ENCODE measurements at regions not wholly inside any gene's neighbourhood (a gene's known extent, or its start where the extent isn't known, plus 50 kb on each side); places are given as distances from the start of the nearest gene placed in this dataset.

DNA sequence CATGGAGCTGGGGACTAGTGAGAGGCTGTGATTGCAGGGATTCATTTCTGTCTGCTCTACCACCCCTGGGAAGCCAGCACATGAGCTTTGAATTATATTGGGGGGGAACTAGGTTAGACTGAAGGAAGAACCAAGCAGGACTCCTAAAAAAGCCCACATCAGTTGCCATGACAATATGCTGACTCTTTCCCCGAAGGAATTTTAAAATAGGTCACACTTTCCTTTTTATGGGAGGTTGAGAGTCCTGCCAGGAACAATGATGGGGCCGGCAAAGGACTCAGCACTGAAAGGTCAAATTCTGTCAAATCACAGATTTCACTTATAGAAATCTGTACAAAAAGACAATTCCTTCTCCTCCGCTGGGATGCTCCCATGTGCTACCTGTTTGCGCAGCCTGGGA lies 130.8 kb downstream of the ZNF621 start (continued):
- no peak for TF ChIP-seq RAD21 (IDR thresholded peaks at IDR 0.05 in 1 of 2, conservative IDR thresholded peaks at IDR 0.05 in 1 of 2; ENCODE audit: low read depth in 2 of 2, low read length in 2 of 2)
- TF ChIP-seq, protein P1, sequence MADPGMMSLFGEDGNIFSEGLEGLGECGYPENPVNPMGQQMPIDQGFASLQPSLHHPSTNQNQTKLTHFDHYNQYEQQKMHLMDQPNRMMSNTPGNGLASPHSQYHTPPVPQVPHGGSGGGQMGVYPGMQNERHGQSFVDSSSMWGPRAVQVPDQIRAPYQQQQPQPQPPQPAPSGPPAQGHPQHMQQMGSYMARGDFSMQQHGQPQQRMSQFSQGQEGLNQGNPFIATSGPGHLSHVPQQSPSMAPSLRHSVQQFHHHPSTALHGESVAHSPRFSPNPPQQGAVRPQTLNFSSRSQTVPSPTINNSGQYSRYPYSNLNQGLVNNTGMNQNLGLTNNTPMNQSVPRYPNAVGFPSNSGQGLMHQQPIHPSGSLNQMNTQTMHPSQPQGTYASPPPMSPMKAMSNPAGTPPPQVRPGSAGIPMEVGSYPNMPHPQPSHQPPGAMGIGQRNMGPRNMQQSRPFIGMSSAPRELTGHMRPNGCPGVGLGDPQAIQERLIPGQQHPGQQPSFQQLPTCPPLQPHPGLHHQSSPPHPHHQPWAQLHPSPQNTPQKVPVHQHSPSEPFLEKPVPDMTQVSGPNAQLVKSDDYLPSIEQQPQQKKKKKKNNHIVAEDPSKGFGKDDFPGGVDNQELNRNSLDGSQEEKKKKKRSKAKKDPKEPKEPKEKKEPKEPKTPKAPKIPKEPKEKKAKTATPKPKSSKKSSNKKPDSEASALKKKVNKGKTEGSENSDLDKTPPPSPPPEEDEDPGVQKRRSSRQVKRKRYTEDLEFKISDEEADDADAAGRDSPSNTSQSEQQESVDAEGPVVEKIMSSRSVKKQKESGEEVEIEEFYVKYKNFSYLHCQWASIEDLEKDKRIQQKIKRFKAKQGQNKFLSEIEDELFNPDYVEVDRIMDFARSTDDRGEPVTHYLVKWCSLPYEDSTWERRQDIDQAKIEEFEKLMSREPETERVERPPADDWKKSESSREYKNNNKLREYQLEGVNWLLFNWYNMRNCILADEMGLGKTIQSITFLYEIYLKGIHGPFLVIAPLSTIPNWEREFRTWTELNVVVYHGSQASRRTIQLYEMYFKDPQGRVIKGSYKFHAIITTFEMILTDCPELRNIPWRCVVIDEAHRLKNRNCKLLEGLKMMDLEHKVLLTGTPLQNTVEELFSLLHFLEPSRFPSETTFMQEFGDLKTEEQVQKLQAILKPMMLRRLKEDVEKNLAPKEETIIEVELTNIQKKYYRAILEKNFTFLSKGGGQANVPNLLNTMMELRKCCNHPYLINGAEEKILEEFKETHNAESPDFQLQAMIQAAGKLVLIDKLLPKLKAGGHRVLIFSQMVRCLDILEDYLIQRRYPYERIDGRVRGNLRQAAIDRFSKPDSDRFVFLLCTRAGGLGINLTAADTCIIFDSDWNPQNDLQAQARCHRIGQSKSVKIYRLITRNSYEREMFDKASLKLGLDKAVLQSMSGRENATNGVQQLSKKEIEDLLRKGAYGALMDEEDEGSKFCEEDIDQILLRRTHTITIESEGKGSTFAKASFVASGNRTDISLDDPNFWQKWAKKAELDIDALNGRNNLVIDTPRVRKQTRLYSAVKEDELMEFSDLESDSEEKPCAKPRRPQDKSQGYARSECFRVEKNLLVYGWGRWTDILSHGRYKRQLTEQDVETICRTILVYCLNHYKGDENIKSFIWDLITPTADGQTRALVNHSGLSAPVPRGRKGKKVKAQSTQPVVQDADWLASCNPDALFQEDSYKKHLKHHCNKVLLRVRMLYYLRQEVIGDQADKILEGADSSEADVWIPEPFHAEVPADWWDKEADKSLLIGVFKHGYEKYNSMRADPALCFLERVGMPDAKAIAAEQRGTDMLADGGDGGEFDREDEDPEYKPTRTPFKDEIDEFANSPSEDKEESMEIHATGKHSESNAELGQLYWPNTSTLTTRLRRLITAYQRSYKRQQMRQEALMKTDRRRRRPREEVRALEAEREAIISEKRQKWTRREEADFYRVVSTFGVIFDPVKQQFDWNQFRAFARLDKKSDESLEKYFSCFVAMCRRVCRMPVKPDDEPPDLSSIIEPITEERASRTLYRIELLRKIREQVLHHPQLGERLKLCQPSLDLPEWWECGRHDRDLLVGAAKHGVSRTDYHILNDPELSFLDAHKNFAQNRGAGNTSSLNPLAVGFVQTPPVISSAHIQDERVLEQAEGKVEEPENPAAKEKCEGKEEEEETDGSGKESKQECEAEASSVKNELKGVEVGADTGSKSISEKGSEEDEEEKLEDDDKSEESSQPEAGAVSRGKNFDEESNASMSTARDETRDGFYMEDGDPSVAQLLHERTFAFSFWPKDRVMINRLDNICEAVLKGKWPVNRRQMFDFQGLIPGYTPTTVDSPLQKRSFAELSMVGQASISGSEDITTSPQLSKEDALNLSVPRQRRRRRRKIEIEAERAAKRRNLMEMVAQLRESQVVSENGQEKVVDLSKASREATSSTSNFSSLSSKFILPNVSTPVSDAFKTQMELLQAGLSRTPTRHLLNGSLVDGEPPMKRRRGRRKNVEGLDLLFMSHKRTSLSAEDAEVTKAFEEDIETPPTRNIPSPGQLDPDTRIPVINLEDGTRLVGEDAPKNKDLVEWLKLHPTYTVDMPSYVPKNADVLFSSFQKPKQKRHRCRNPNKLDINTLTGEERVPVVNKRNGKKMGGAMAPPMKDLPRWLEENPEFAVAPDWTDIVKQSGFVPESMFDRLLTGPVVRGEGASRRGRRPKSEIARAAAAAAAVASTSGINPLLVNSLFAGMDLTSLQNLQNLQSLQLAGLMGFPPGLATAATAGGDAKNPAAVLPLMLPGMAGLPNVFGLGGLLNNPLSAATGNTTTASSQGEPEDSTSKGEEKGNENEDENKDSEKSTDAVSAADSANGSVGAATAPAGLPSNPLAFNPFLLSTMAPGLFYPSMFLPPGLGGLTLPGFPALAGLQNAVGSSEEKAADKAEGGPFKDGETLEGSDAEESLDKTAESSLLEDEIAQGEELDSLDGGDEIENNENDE (IDR thresholded peaks at IDR 0.05; ENCODE audit: insufficient replicate concordance, low read length) = no peak
